ENCODE measurements at regions not wholly inside any gene's neighbourhood (a gene's known extent, or its start where the extent isn't known, plus 50 kb on each side); places are given as distances from the start of the nearest gene placed in this dataset.

GRCh38 chr7:13433946-13434345 is 555.5 kb downstream of the ETV1 start:
- Histone ChIP-seq H2AFZ (ENCODE audit: low read depth, low read length) (no peak overlapping the region), H3K36me3 (replicated peaks; ENCODE audit: low read depth, low read length) (no peaks in the 10 kb centered on the region), H3K27ac (ENCODE audit: low read length) (no peak overlapping the region), H3K4me3 (ENCODE audit: low read length) (no peak overlapping the region), H3K79me2 (ENCODE audit: low read length) (no peaks in the 10 kb centered on the region), H3K4me1 (ENCODE audit: low read length) (no peaks in the 10 kb centered on the region), H3K9me3 (ENCODE audit: insufficient read depth, low read length) (no peaks in the 10 kb centered on the region), H3K27me3 (ENCODE audit: low read depth, low read length) (no peaks in the 10 kb centered on the region), H3K4me2 (ENCODE audit: low read length) (no peak overlapping the region), H4K20me1 (ENCODE audit: insufficient read depth, low read length) (no peaks in the 10 kb centered on the region), H3K9ac (ENCODE audit: low read length) (no peak overlapping the region)
- TF ChIP-seq CTCF (IDR thresholded peaks at IDR 0.05; ENCODE audit: low read depth, low read length): no peak

- Histone ChIP-seq H3K9ac (ENCODE audit: low read length) (no peak overlapping the region), H3K27me3 (ENCODE audit: low read depth, low read length) (no peaks in the 10 kb centered on the region), H2AFZ (ENCODE audit: low read depth, low read length) (no peak overlapping the region), H3K36me3 (replicated peaks; ENCODE audit: low read depth, low read length) (no peaks in the 10 kb centered on the region), H3K4me3 (ENCODE audit: low read length) (no peak overlapping the region), H3K9me3 (ENCODE audit: insufficient read depth, low read length) (no peaks in the 10 kb centered on the region), H4K20me1 (ENCODE audit: insufficient read depth, low read length) (no peaks in the 10 kb centered on the region), H3K27ac (ENCODE audit: low read length) (no peak overlapping the region), H3K4me1 (ENCODE audit: low read length) (no peaks in the 10 kb centered on the region), H3K79me2 (ENCODE audit: low read length) (no peaks in the 10 kb centered on the region), H3K4me2 (ENCODE audit: low read length) (no peak overlapping the region)
- TF ChIP-seq CTCF (IDR thresholded peaks at IDR 0.05; ENCODE audit: low read depth, low read length): no peak
- no peak for TF ChIP-seq EZH2phosphoT487 (IDR thresholded peaks at IDR 0.05; ENCODE audit: low read depth)
Observed at GRCh38 chr7:13442226-13442625, 547.2 kb downstream of the ETV1 start.

GRCh38 chr7:13447637-13448036 is 541.8 kb downstream of the ETV1 start:
- Histone ChIP-seq H3K4me1 (ENCODE audit: low read length) (0 out of 2 replicates have a peak, but pooled peaks cover 5% of the 10 kb centered on the region), H3K27ac (ENCODE audit: low read length) (no peak overlapping the region)
- TF ChIP-seq EZH2phosphoT487 (IDR thresholded peaks at IDR 0.05; ENCODE audit: low read depth) (no peak), CTCF (IDR thresholded peaks at IDR 0.05; ENCODE audit: low read depth, low read length) (no peak)

GRCh38 chr7:13448243-13448642 is 541.2 kb downstream of the ETV1 start:
- H2AFZ ChIP-seq (ENCODE audit: low read depth, low read length): no peak overlapping the region

More at GRCh38 chr7:13447637-13448036, 541.8 kb downstream of the ETV1 start:
- no peak overlapping the region for H3K4me3 ChIP-seq (ENCODE audit: low read length)
- H3K27me3 ChIP-seq (ENCODE audit: low read depth, low read length): no peaks in the 10 kb centered on the region
- no peaks in the 10 kb centered on the region for H3K9me3 ChIP-seq (ENCODE audit: insufficient read depth, low read length)
- H4K20me1 ChIP-seq (ENCODE audit: insufficient read depth, low read length): no peaks in the 10 kb centered on the region
- no peaks in the 10 kb centered on the region for H3K36me3 ChIP-seq (replicated peaks; ENCODE audit: low read depth, low read length)
- no peaks in the 10 kb centered on the region for H3K79me2 ChIP-seq (ENCODE audit: low read length)
- H3K9ac ChIP-seq (ENCODE audit: low read length): no peak overlapping the region
- no peak overlapping the region for H3K4me2 ChIP-seq (ENCODE audit: low read length)
- H2AFZ ChIP-seq (ENCODE audit: low read depth, low read length): no peak overlapping the region

More at GRCh38 chr7:13448243-13448642, 541.2 kb downstream of the ETV1 start:
- Histone ChIP-seq H3K36me3 (replicated peaks; ENCODE audit: low read depth, low read length) (no peaks in the 10 kb centered on the region), H3K79me2 (ENCODE audit: low read length) (no peaks in the 10 kb centered on the region), H3K9ac (ENCODE audit: low read length) (no peak overlapping the region), H3K4me1 (ENCODE audit: low read length) (0 out of 2 replicates have a peak, but pooled peaks cover 5% of the 10 kb centered on the region), H3K9me3 (ENCODE audit: insufficient read depth, low read length) (no peaks in the 10 kb centered on the region), H4K20me1 (ENCODE audit: insufficient read depth, low read length) (no peaks in the 10 kb centered on the region), H3K4me2 (ENCODE audit: low read length) (no peak overlapping the region), H3K27me3 (ENCODE audit: low read depth, low read length) (no peaks in the 10 kb centered on the region), H3K4me3 (ENCODE audit: low read length) (no peak overlapping the region), H3K27ac (ENCODE audit: low read length) (no peak overlapping the region)
- no peak for TF ChIP-seq EZH2phosphoT487 (IDR thresholded peaks at IDR 0.05; ENCODE audit: low read depth)
- TF ChIP-seq CTCF (IDR thresholded peaks at IDR 0.05; ENCODE audit: low read depth, low read length): no peak

Measured in OCI-LY3 (cell line).